Right lobe of liver (tissue), 4 donors: ENCODE measurements at regions not wholly inside any gene's neighbourhood (a gene's known extent, or its start where the extent isn't known, plus 50 kb on each side); places are given as distances from the start of the nearest gene placed in this dataset.

ENCODE experiments used
- POLR2A ChIP-seq: fragments of 450-650 bp; IDR thresholded peaks from one replicate; pipeline ENCODE4 v1.6.1; 2017; ENCODE audit warnings: antibody characterized with exemption, mild to moderate bottlenecking
- TF ChIP-seq, protein P1 (sequence below), 4 donors: fragments of 200-600 bp in 3 of 4; fragments of 450-650 bp in 1 of 4; IDR thresholded peaks; one replicate each; pipeline versions ENCODE4 v1.5.1 to v1.8.0; 2016 to 2022; ENCODE audit warnings: antibody characterized with exemption in 4 of 4, mild to moderate bottlenecking in 2 of 4
- donor health status: DM: no; HTN: no; CAD: no.
- donor health status: DM: no; HTN: no; CAD: no.
- donor health status: DM: no; HTN: yes; CAD: no.

DNA sequence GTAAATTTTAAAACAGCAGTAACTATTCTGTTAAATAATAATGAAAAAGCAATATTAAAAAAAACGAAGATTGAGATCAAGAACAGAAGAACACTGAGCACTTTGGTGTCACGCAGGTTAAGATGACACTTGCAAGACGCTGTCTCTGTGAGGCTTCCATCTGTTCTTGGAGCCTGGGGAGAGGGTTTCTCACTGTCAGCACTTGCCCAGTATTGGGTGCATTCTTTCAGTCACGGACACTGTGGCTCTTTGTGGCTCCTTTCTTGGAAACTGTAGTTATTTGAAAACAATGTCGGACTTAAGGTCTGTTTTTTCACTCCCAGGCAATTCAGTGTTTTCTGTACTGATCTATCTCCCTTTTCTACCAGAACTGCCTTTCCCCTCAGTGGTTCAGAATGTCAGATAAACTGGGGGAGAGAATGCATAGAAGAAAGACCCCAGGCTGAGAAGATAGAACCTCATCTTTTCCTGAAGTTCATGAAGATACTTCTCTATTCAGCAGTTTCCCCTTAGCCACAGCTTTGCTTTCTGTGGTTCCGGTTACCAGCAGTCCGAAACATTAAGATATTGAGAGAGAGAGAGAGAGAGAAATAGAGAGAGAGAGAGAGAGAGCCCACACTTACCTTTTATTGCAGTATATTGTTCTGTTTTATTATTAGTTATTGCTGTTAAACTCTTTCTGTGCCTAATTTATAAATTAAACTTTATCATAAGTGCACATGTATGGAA lies 283.3 kb downstream of the DCDC2C start:
- TF ChIP-seq, protein P1, sequence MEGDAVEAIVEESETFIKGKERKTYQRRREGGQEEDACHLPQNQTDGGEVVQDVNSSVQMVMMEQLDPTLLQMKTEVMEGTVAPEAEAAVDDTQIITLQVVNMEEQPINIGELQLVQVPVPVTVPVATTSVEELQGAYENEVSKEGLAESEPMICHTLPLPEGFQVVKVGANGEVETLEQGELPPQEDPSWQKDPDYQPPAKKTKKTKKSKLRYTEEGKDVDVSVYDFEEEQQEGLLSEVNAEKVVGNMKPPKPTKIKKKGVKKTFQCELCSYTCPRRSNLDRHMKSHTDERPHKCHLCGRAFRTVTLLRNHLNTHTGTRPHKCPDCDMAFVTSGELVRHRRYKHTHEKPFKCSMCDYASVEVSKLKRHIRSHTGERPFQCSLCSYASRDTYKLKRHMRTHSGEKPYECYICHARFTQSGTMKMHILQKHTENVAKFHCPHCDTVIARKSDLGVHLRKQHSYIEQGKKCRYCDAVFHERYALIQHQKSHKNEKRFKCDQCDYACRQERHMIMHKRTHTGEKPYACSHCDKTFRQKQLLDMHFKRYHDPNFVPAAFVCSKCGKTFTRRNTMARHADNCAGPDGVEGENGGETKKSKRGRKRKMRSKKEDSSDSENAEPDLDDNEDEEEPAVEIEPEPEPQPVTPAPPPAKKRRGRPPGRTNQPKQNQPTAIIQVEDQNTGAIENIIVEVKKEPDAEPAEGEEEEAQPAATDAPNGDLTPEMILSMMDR (IDR thresholded peaks at IDR 0.05) = no peak
- TF ChIP-seq POLR2A = no peak
